B cell (primary cell): ENCODE measurements at regions not wholly inside any gene's neighbourhood (a gene's known extent, or its start where the extent isn't known, plus 50 kb on each side); places are given as distances from the start of the nearest gene placed in this dataset.

ENCODE experiments used
- ATAC-seq: fragments of 200-7000 bp; cut with Tn5 transposase; one replicate; pipeline ENCODE4 v1.10.0; 2021; ENCODE audit warnings: low read depth, mild to moderate bottlenecking, moderate number of reproducible peaks, moderate library complexity
- CTCF ChIA-PET: fragments of 350-600 bp; sonication (Branson Sonifier 250); formaldehyde crosslinking; loops from one replicate; lab custom pipeline; 2021; ENCODE audit warnings: antibody characterized with exemption, inconsistent platforms; lab: Charles Lee
- POLR2A ChIA-PET: fragments of 350-600 bp; sonication (Branson Sonifier 250); formaldehyde crosslinking; loops from one replicate; lab custom pipeline; 2021; ENCODE audit warnings: antibody characterized with exemption; lab: Charles Lee
- DNase-seq: peaks from one replicate; pipeline ENCODE4 v3.0.0; 2013
- H2AFZ ChIP-seq: 2 replicates; pipeline ENCODE4 v1.6.1; 2012; ENCODE audit warnings: mild to moderate bottlenecking, low read depth, low read length; ENCODE audit not compliant: insufficient read depth, poor library complexity, severe bottlenecking
- H3K27ac ChIP-seq, 2 donors: 1 replicate in 1 of 2; 2 replicates in 1 of 2; pipeline ENCODE4 v1.5.1; 2012 to 2013; ENCODE audit warnings: low read length in 2 of 2, mild to moderate bottlenecking in 2 of 2, moderate library complexity in 1 of 2
- H3K27me3 ChIP-seq, 4 experiments: fragments of 200-600 bp in 1 of 4; sonication (generic) in 1 of 4; replicated peaks in 1 of 4; 1 replicate in 2 of 4; 2 replicates in 2 of 4; pipeline versions ENCODE4 v1.6.1 to v1.7.0; 2013 to 2016; ENCODE audit warnings: low read length in 3 of 4, mild to moderate bottlenecking in 2 of 4, mixed read lengths in 1 of 4, moderate library complexity in 1 of 4; ENCODE audit not compliant: insufficient read depth in 4 of 4, control insufficient read depth in 3 of 4; ENCODE audit errors: control extremely low read depth in 1 of 4
- H3K36me3 ChIP-seq, 2 experiments: replicated peaks in 1 of 2; 1 replicate in 1 of 2; 2 replicates in 1 of 2; pipeline versions ENCODE4 v1.6.1 to v1.7.1; 2013; ENCODE audit warnings: low read length in 1 of 2; ENCODE audit not compliant: insufficient read depth in 2 of 2, control insufficient read depth in 1 of 2; ENCODE audit errors: control extremely low read depth in 1 of 2, extremely low read depth in 1 of 2
- H3K4me1 ChIP-seq, 2 donors: fragments of 200-600 bp in 1 of 2; sonication (generic) in 1 of 2; 1 replicate in 1 of 2; 2 replicates in 1 of 2; pipeline versions ENCODE4 v1.5.1 to v1.6.1; 2013 to 2017; ENCODE audit warnings: low read length in 2 of 2; ENCODE audit not compliant: control insufficient read depth in 2 of 2, insufficient read depth in 2 of 2
- H3K4me2 ChIP-seq: replicated peaks from 2 replicates; pipeline ENCODE3; 2012; ENCODE audit warnings: mild to moderate bottlenecking, low read depth, low read length; ENCODE audit not compliant: poor library complexity, severe bottlenecking
- H3K4me3 ChIP-seq, 5 experiments: fragments of 200-600 bp in 1 of 5; sonication (generic) in 1 of 5; 1 replicate in 3 of 5; 2 replicates in 2 of 5; pipeline versions ENCODE4 v1.5.1 to v1.7.0; 2011 to 2016; ENCODE audit warnings: low read length in 4 of 5, mild to moderate bottlenecking in 4 of 5, low read depth in 2 of 5, control low read depth in 1 of 5, moderate library complexity in 1 of 5; ENCODE audit not compliant: insufficient read depth in 1 of 5; ENCODE audit errors: control extremely low read depth in 1 of 5, extremely low read depth in 1 of 5
- H3K79me2 ChIP-seq: fragments of 200-600 bp; sonication (generic); one replicate; pipeline ENCODE4 v1.6.0; 2016; ENCODE audit warnings: low read length; ENCODE audit not compliant: control insufficient read depth, insufficient read depth
- H3K9ac ChIP-seq: fragments of 200-600 bp; sonication (generic); 2 replicates; pipeline ENCODE4 v1.6.1; 2017; ENCODE audit warnings: mild to moderate bottlenecking, low read length, moderate library complexity
- H3K9me3 ChIP-seq, 3 donors: one replicate each; pipeline versions ENCODE4 v1.6.1 to v1.7.1; 2013; ENCODE audit warnings: low read length in 2 of 3; ENCODE audit not compliant: control insufficient read depth in 2 of 3, insufficient read depth in 1 of 3; ENCODE audit errors: control extremely low read depth in 1 of 3
- H4K20me1 ChIP-seq: 2 replicates; pipeline ENCODE4 v1.6.0; 2012; ENCODE audit warnings: mild to moderate bottlenecking, low read length; ENCODE audit not compliant: insufficient read depth, control insufficient read depth, poor library complexity, severe bottlenecking
- H3K27ac Mint-ChIP-seq: one replicate; pipeline ENCODE4 v1.8.0; 2021; ENCODE audit warnings: mixed read lengths
- H3K27me3 Mint-ChIP-seq: one replicate; pipeline ENCODE4 v1.8.0; 2021; ENCODE audit warnings: mixed read lengths
- H3K4me1 Mint-ChIP-seq: one replicate; pipeline ENCODE4 v1.8.0; 2021; ENCODE audit warnings: mixed read lengths
- H3K4me3 Mint-ChIP-seq: one replicate; pipeline ENCODE4 v1.8.0; 2021; ENCODE audit warnings: mixed read lengths
- H3K9me3 Mint-ChIP-seq: one replicate; pipeline ENCODE4 v1.8.0; 2022; ENCODE audit warnings: mixed read lengths; ENCODE audit not compliant: insufficient read depth
- EZH2 ChIP-seq: IDR thresholded peaks from 2 replicates; pipeline ENCODE4 v1.6.1; 2012; ENCODE audit warnings: borderline replicate concordance, low read depth, mild to moderate bottlenecking, moderate library complexity, low read length; ENCODE audit not compliant: insufficient read depth, poor library complexity, severe bottlenecking
- WGBS: methylation state at CpG from one replicate; pipeline ENCODE4 v1.1.5; 2013; ENCODE audit warnings: missing lambda C conversion rate; ENCODE audit not compliant: insufficient coverage; 5-methylcytosine and 5-hydroxymethylcytosine counted together
- intact Hi-C: fragments of 100-400 bp; cut with micrococcal nuclease; formaldehyde crosslinking; loops from one replicate; pipeline ENCODE4 v1.10.0; 2022
- TF ChIP-seq, protein P1 (sequence below): fragments of 200-600 bp; IDR thresholded peaks from one replicate; pipeline ENCODE4 v1.8.0; 2022; ENCODE audit warnings: antibody characterized with exemption, mild to moderate bottlenecking

DNA sequence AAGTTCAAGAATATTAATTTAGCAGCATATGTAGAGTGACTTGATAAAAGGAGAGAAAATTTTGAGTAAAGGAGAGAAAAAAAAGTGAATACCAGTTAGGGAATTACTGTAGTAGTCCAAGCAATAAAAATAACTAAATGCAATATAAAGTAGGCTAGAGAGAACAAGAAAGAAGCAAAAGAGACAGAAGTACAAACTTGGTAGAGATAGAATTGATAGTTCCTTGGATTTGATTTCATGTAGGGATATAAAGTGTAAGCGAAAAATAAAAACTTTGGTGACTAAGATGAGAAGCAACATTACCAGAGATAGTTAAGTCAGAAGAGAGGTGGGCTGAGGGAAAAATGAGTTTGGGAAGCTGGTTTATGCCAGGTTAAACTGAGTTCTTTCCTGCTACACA lies 252.4 kb downstream of the SEC23A start:
- ATAC-seq = no peak
- Histone ChIP-seq H3K9ac (no peak overlapping the region), H4K20me1 (no peaks in the 10 kb centered on the region), H3K4me2 (no peak overlapping the region), H3K79me2 (no peaks in the 10 kb centered on the region), H3K4me1 (no peaks in the 10 kb centered on the region), H2AFZ (no peak overlapping the region), H3K36me3 (no peaks in the 10 kb centered on the region), H3K27me3 (no peaks in the 10 kb centered on the region), H3K4me3 (no peak overlapping the region), H3K27ac (no peak overlapping the region), H3K9me3 (peaks cover 0 to 2% (median 0%) of the 10 kb centered on the region in 3 donors)
- intact Hi-C loops = no loop called here
- TF ChIP-seq, protein P1, sequence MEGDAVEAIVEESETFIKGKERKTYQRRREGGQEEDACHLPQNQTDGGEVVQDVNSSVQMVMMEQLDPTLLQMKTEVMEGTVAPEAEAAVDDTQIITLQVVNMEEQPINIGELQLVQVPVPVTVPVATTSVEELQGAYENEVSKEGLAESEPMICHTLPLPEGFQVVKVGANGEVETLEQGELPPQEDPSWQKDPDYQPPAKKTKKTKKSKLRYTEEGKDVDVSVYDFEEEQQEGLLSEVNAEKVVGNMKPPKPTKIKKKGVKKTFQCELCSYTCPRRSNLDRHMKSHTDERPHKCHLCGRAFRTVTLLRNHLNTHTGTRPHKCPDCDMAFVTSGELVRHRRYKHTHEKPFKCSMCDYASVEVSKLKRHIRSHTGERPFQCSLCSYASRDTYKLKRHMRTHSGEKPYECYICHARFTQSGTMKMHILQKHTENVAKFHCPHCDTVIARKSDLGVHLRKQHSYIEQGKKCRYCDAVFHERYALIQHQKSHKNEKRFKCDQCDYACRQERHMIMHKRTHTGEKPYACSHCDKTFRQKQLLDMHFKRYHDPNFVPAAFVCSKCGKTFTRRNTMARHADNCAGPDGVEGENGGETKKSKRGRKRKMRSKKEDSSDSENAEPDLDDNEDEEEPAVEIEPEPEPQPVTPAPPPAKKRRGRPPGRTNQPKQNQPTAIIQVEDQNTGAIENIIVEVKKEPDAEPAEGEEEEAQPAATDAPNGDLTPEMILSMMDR = no peak
- TF ChIP-seq EZH2 = no peak
- H3K27ac Mint-ChIP-seq = no peak overlapping the region
- H3K4me1 Mint-ChIP-seq = no peaks in the 10 kb centered on the region
- 88% methylated on average over 1 of the region's 1 CpG for WGBS
- H3K9me3 Mint-ChIP-seq = no peaks in the 10 kb centered on the region
- H3K27me3 Mint-ChIP-seq = no peaks in the 10 kb centered on the region
- CTCF ChIA-PET = interaction anchor here (1.0 kb wide), 1 partner anchor 11 kb away, joined by 3 read pairs; no protein-coding TSS in a partner anchor
- POLR2A ChIA-PET = no interaction called here
- no peak overlapping the region for H3K4me3 Mint-ChIP-seq
- no peak for DNase-seq

DNA sequence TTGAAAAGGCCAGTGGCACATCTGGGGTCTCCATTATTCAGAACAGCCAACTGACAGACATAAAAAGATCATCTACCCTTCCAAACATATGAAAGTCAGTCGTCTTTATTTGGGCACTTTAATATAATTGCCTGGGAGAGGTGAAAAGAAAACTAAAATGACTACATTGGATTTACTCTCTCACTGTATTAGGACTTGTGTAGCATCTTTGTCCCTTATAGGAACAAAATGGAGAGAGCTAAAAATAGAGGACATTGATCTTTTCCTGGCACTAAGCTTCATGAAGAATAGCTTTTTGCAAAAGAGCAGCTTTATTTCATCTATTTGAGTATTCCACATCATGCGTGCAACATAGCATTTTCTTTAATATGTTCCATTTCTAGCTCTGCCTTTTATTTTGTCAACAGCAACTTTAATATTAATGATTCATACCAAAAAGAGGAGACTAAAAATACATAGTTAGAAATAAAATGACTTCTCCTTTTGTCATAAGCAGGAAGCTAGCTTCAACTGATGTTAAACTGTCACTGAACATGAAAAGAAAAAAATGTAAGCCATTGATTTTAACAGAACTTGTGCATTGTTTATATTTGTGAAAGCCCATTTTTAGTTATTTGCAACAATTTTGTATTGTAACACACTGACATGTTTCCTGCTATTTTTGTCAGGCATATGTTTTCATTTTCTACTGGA lies 254.6 kb downstream of the SEC23A start:
- intact Hi-C loops = no loop called here
- ChIA-PET CTCF (no interaction called here), POLR2A (no interaction called here)
- H3K4me3 Mint-ChIP-seq = no peak overlapping the region
- H3K4me1 Mint-ChIP-seq = no peaks in the 10 kb centered on the region
- no peak for TF ChIP-seq EZH2
- TF ChIP-seq, protein P1 = no peak
- no CpG with 5 or more reads among the region's 2 CpGs for WGBS
- H3K36me3 ChIP-seq = no peaks in the 10 kb centered on the region
- H3K27me3 ChIP-seq = no peaks in the 10 kb centered on the region
- H3K79me2 ChIP-seq = no peaks in the 10 kb centered on the region
- no peak for ATAC-seq
- H4K20me1 ChIP-seq = no peaks in the 10 kb centered on the region
- H3K4me2 ChIP-seq = no peak overlapping the region
- no peaks in the 10 kb centered on the region for H3K9me3 Mint-ChIP-seq
- no peak overlapping the region for H2AFZ ChIP-seq
- H3K27me3 Mint-ChIP-seq = no peaks in the 10 kb centered on the region
- no peak overlapping the region for H3K9ac ChIP-seq
- no peak overlapping the region for H3K27ac Mint-ChIP-seq
- no peaks in the 10 kb centered on the region for H3K4me1 ChIP-seq
- no peak overlapping the region for H3K27ac ChIP-seq
- H3K9me3 ChIP-seq = no peaks in the 10 kb centered on the region
- H3K4me3 ChIP-seq = no peak overlapping the region
- DNase-seq = no peak
